HG02973 (cell line): ENCODE measurements at regions not wholly inside any gene's neighbourhood (a gene's known extent, or its start where the extent isn't known, plus 50 kb on each side); places are given as distances from the start of the nearest gene placed in this dataset.
"Not testable (repeated sequence)": the region's sequence is repeated elsewhere in the genome, so short reads cannot be mapped to it uniquely, and the experiment has no call there.

Source experiments
- ATAC-seq: cut with Tn5 transposase; IDR thresholded peaks from one replicate; pipeline ENCODE4 v1.9.1; 2021; ENCODE audit warnings: moderate library complexity; ENCODE audit not compliant: unreplicated experiment

GRCh38 chr5:7073666-7074065 lies 322.3 kb upstream of the ADCY2 start:
- no peak for ATAC-seq

- no peak for ATAC-seq
Measured at GRCh38 chr5:7074176-7074575, 321.8 kb upstream of the ADCY2 start.

- ATAC-seq = no peak
Measured at GRCh38 chr5:7075470-7075869, 320.5 kb upstream of the ADCY2 start.

GRCh38 chr5:7078101-7078500 lies 317.8 kb upstream of the ADCY2 start:
- no peak for ATAC-seq

- no peak for ATAC-seq
Measured at GRCh38 chr5:7078901-7079300, 317.0 kb upstream of the ADCY2 start.

GRCh38 chr5:7080501-7080900 lies 315.4 kb upstream of the ADCY2 start:
- no peak for ATAC-seq

- no peak for ATAC-seq
Measured at GRCh38 chr5:7087719-7088297, 308.1 kb upstream of the ADCY2 start.

- ATAC-seq = no peak
Measured at GRCh38 chr5:7088849-7089248, 307.1 kb upstream of the ADCY2 start.

- no peak for ATAC-seq
Measured at GRCh38 chr5:7094626-7095025, 301.3 kb upstream of the ADCY2 start.

- no peak for ATAC-seq
Measured at GRCh38 chr5:7096294-7096693, 299.6 kb upstream of the ADCY2 start.

- ATAC-seq = no peak
Measured at GRCh38 chr5:7105358-7105757, 290.6 kb upstream of the ADCY2 start.

- ATAC-seq = no peak
Measured at GRCh38 chr5:7117961-7118360, 278.0 kb upstream of the ADCY2 start.

GRCh38 chr5:7131680-7132079 lies 264.3 kb upstream of the ADCY2 start:
- ATAC-seq = no peak

GRCh38 chr5:7146886-7147285 lies 249.1 kb upstream of the ADCY2 start:
- no peak for ATAC-seq

- no peak for ATAC-seq
Measured at GRCh38 chr5:7157083-7157482, 238.9 kb upstream of the ADCY2 start.

GRCh38 chr5:7169240-7169878 lies 226.6 kb upstream of the ADCY2 start:
- no peak for ATAC-seq

GRCh38 chr5:7170785-7171184 lies 225.2 kb upstream of the ADCY2 start:
- not testable (repeated sequence) for ATAC-seq

GRCh38 chr5:7179364-7179763 lies 216.6 kb upstream of the ADCY2 start:
- ATAC-seq = no peak

GRCh38 chr5:7181841-7182240 lies 214.1 kb upstream of the ADCY2 start:
- ATAC-seq = no peak

GRCh38 chr5:7185742-7186141 lies 210.2 kb upstream of the ADCY2 start:
- ATAC-seq = no peak

- no peak for ATAC-seq
Measured at GRCh38 chr5:7186818-7187217, 209.1 kb upstream of the ADCY2 start.

- no peak for ATAC-seq
Measured at GRCh38 chr5:7190712-7191250, 205.2 kb upstream of the ADCY2 start.

GRCh38 chr5:7192016-7192415 lies 203.9 kb upstream of the ADCY2 start:
- no peak for ATAC-seq
